Smooth muscle cell (in vitro differentiated cells): ENCODE measurements at regions not wholly inside any gene's neighbourhood (a gene's known extent, or its start where the extent isn't known, plus 50 kb on each side); places are given as distances from the start of the nearest gene placed in this dataset.

Experiments
- DNase-seq: peaks from one replicate; lab custom pipeline; 2025; ENCODE audit not compliant: unreplicated experiment; lab: John Stamatoyannopoulos, UW
- H2AFZ ChIP-seq: fragments of 200-600 bp; sonication (generic); 2 replicates; pipeline ENCODE4 v1.6.0; 2016; ENCODE audit warnings: antibody characterized with exemption, low read depth, mild to moderate bottlenecking
- H3F3A ChIP-seq: fragments of 200-600 bp; sonication (generic); 2 replicates; pipeline ENCODE4 v1.6.0; 2017; ENCODE audit warnings: antibody characterized with exemption, low read depth
- H3K27ac ChIP-seq: fragments of 200-600 bp; sonication (generic); 2 replicates; pipeline ENCODE4 v1.5.1; 2016; ENCODE audit warnings: low read depth, mild to moderate bottlenecking
- H3K27me3 ChIP-seq: fragments of 200-600 bp; sonication (generic); 2 replicates; pipeline ENCODE4 v1.6.1; 2016; ENCODE audit warnings: low read depth, mild to moderate bottlenecking
- H3K36me3 ChIP-seq: fragments of 200-600 bp; sonication (generic); 2 replicates; pipeline ENCODE4 v1.5.1; 2016; ENCODE audit warnings: low read depth
- H3K4me1 ChIP-seq: fragments of 200-600 bp; sonication (generic); 2 replicates; pipeline ENCODE4 v1.5.1; 2016; ENCODE audit warnings: low read depth
- H3K4me2 ChIP-seq: fragments of 200-600 bp; sonication (generic); 2 replicates; pipeline ENCODE4 v1.6.0; 2016; ENCODE audit warnings: mild to moderate bottlenecking
- H3K4me3 ChIP-seq: fragments of 200-600 bp; sonication (generic); 2 replicates; pipeline ENCODE4 v1.5.1; 2016; ENCODE audit warnings: mild to moderate bottlenecking
- H3K79me2 ChIP-seq: fragments of 200-600 bp; sonication (generic); 2 replicates; pipeline ENCODE4 v1.6.0; 2016; ENCODE audit warnings: low read depth, mild to moderate bottlenecking
- H3K9ac ChIP-seq: fragments of 200-600 bp; sonication (generic); 2 replicates; pipeline ENCODE4 v1.6.0; 2016; ENCODE audit warnings: low read depth
- H3K9me3 ChIP-seq: fragments of 200-600 bp; sonication (generic); replicated peaks from 2 replicates; pipeline ENCODE4 v1.5.1; 2016; ENCODE audit warnings: low read depth
- H4K20me1 ChIP-seq: fragments of 200-600 bp; sonication (generic); 2 replicates; pipeline ENCODE4 v1.6.0; 2016; ENCODE audit warnings: low read depth
- CTCF ChIP-seq: fragments of 200-600 bp; sonication (generic); IDR thresholded peaks from 2 replicates; pipeline ENCODE4 v1.5.1; 2017; ENCODE audit warnings: borderline replicate concordance, mild to moderate bottlenecking, antibody characterized with exemption; ENCODE audit not compliant: insufficient read depth, poor library complexity, severe bottlenecking
- WGBS: methylation state at CpG from one replicate; pipeline ENCODE4 v1.1.7; 2016; ENCODE audit warnings: low lambda C conversion rate; 5-methylcytosine and 5-hydroxymethylcytosine counted together

DNA sequence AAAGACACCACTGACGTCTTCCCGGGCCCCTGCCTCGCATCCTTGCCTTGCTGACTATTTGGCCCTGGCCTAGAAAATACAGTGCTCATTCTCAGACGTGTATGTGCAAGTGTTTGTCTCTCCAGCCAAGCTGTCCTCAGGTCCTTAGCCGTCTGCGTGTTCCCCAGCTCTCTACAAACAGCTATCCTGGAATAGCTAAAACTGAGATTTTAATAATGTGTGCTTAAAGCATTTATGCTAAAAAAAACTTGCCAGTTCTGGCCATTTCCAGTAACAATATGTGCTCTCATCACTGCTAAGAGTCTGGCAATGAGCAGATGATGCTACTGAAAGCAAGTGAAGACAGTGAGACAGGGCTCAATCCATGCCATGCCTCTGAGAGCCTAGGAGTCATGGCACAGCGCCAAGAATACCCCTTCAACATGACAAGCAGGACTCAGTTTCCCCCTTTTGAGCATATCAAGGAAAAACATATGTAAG is 55.7 kb downstream of the IRF2BP2 start:
- Histone ChIP-seq H3K9me3 (no peaks in the 10 kb centered on the region), H3K36me3 (no peaks in the 10 kb centered on the region), H3K27me3 (no peaks in the 10 kb centered on the region), H3K4me2 (peak overlapping the region; percentile 63), H2AFZ (no peak overlapping the region), H4K20me1 (no peaks in the 10 kb centered on the region), H3K9ac (no peak overlapping the region), H3K27ac (peak overlapping the region; percentile 80), H3K4me1 (no peaks in the 10 kb centered on the region), H3F3A (peaks cover 37% of the 10 kb centered on the region), H3K4me3 (no peak overlapping the region), H3K79me2 (no peaks in the 10 kb centered on the region)
- DNase-seq = no peak
- TF ChIP-seq CTCF = no peak
- whole genome bisulfite sequencing = 55% methylated on average over 7 of the region's 7 CpGs

- Histone ChIP-seq H3K4me1 (no peaks in the 10 kb centered on the region), H3F3A (peaks cover 37% of the 10 kb centered on the region), H3K79me2 (no peaks in the 10 kb centered on the region), H3K4me2 (peak overlapping the region; percentile 63), H3K36me3 (no peaks in the 10 kb centered on the region), H3K27ac (peak overlapping the region; percentile 80), H3K27me3 (no peaks in the 10 kb centered on the region), H4K20me1 (no peaks in the 10 kb centered on the region), H3K4me3 (no peak overlapping the region), H3K9me3 (no peaks in the 10 kb centered on the region), H3K9ac (peak overlapping the region; percentile 21), H2AFZ (no peak overlapping the region)
- WGBS = 20% methylated on average over 21 of the region's 21 CpGs
- no peak for TF ChIP-seq CTCF
- no peak for DNase-seq
Observed at GRCh38 chr1:234553240-234554188, 56.5 kb downstream of the IRF2BP2 start.

DNA sequence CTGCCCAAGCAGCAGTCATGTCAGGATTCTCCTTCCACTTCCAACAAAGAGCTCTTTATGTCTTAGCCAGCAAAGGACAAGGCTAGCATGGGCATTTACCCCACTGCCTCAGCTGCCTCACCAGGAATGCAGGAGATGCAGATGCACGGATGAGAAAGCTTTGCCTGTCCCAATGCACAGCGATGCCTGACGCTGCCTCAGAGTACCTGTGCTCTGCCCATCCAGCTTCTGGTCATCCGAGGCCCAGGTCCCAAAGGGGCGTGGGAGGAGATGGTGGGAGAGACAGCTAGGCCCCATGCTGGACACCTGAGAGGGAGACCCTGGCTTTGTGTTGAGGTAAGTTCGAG is 59.0 kb downstream of the IRF2BP2 start:
- TF ChIP-seq CTCF = no peak
- DNase-seq = no peak

More for the DNA sequence above, 59.0 kb downstream of the IRF2BP2 start:
- peaks cover 37% of the 10 kb centered on the region for H3F3A ChIP-seq
- H3K79me2 ChIP-seq = no peaks in the 10 kb centered on the region
- no peak overlapping the region for H3K9ac ChIP-seq
- H3K4me3 ChIP-seq = no peak overlapping the region
- WGBS = 90% methylated on average over 6 of the region's 6 CpGs
- H3K36me3 ChIP-seq = no peaks in the 10 kb centered on the region
- H3K4me1 ChIP-seq = no peaks in the 10 kb centered on the region
- H3K27ac ChIP-seq = no peak overlapping the region
- H3K27me3 ChIP-seq = no peaks in the 10 kb centered on the region
- H2AFZ ChIP-seq = no peak overlapping the region
- no peaks in the 10 kb centered on the region for H3K9me3 ChIP-seq
- H4K20me1 ChIP-seq = no peaks in the 10 kb centered on the region
- no peak overlapping the region for H3K4me2 ChIP-seq
